OCI-LY1 (cell line): ENCODE measurements at regions not wholly inside any gene's neighbourhood (a gene's known extent, or its start where the extent isn't known, plus 50 kb on each side); places are given as distances from the start of the nearest gene placed in this dataset.

Experiments used
- H2AFZ ChIP-seq: fragments of 200-600 bp; sonication (generic), shearing (Covaris generic); 2 replicates; pipeline ENCODE4 v1.6.0; 2014; ENCODE audit warnings: antibody characterized with exemption, mild to moderate bottlenecking, low read length
- H3F3A ChIP-seq: fragments of 200-600 bp; sonication (generic), shearing (Covaris generic); 2 replicates; pipeline ENCODE4 v1.6.0; 2014; ENCODE audit warnings: mild to moderate bottlenecking, antibody characterized with exemption, low read length, moderate library complexity; ENCODE audit not compliant: insufficient read depth
- H3K27ac ChIP-seq: fragments of 200-600 bp; sonication (generic); 2 replicates; pipeline ENCODE4 v1.5.1; 2014; ENCODE audit warnings: low read length, mixed run types, mild to moderate bottlenecking, low read depth; ENCODE audit not compliant: poor library complexity, severe bottlenecking
- H3K27me3 ChIP-seq: fragments of 200-600 bp; sonication (generic); 2 replicates; pipeline ENCODE4 v1.6.0; 2014; ENCODE audit warnings: antibody characterized with exemption, mild to moderate bottlenecking, low read length, moderate library complexity; ENCODE audit not compliant: insufficient read depth
- H3K36me3 ChIP-seq: fragments of 200-600 bp; sonication (generic); 2 replicates; pipeline ENCODE4 v1.6.1; 2014; ENCODE audit warnings: mild to moderate bottlenecking, antibody characterized with exemption, low read length, moderate library complexity, mixed read lengths; ENCODE audit not compliant: insufficient read depth
- H3K4me1 ChIP-seq: fragments of 200-600 bp; sonication (generic); 2 replicates; pipeline ENCODE4 v1.5.1; 2014; ENCODE audit warnings: mild to moderate bottlenecking, low read length, moderate library complexity; ENCODE audit not compliant: insufficient read depth, severe bottlenecking
- H3K4me2 ChIP-seq: fragments of 200-600 bp; sonication (generic), shearing (Covaris generic); 2 replicates; pipeline ENCODE4 v1.6.1; 2014; ENCODE audit warnings: low read length
- H3K4me3 ChIP-seq: fragments of 200-600 bp; sonication (generic); 2 replicates; pipeline ENCODE4 v1.5.1; 2014; ENCODE audit warnings: low read length, low read depth, mild to moderate bottlenecking, mixed read lengths; ENCODE audit not compliant: poor library complexity, severe bottlenecking
- H3K79me2 ChIP-seq: fragments of 200-600 bp; shearing (Covaris generic); 2 replicates; pipeline ENCODE4 v1.6.1; 2016; ENCODE audit warnings: mixed run types, low read length, mixed read lengths; ENCODE audit not compliant: insufficient read depth
- H3K9ac ChIP-seq: fragments of 200-600 bp; sonication (generic), shearing (Covaris generic); 2 replicates; pipeline ENCODE4 v1.6.1; 2014; ENCODE audit warnings: mild to moderate bottlenecking, low read length, mixed read lengths
- H3K9me2 ChIP-seq: fragments of 200-600 bp; sonication (generic), shearing (Covaris generic); 2 replicates; pipeline ENCODE4 v1.6.1; 2014; ENCODE audit warnings: low read depth, mild to moderate bottlenecking, low read length, mixed read lengths
- H3K9me3 ChIP-seq: fragments of 200-600 bp; shearing (Covaris generic); 2 replicates; pipeline ENCODE4 v1.6.1; 2014; ENCODE audit warnings: low read length, mixed read lengths
- H4K20me1 ChIP-seq: fragments of 200-600 bp; sonication (generic), shearing (Covaris generic); 2 replicates; pipeline ENCODE4 v1.6.0; 2016; ENCODE audit warnings: mild to moderate bottlenecking, low read length; ENCODE audit not compliant: insufficient read depth
- CTCF ChIP-seq: fragments of 200-600 bp; sonication (generic), shearing (Covaris generic); IDR thresholded peaks from 2 replicates; pipeline ENCODE4 v1.5.1; 2017; ENCODE audit warnings: mild to moderate bottlenecking, antibody characterized with exemption, low read length, moderate library complexity, mixed read lengths
- EZH2 ChIP-seq: fragments of 200-600 bp; sonication (generic), shearing (Covaris generic); IDR thresholded peaks from 2 replicates; pipeline ENCODE4 v1.8.0; 2017; ENCODE audit warnings: borderline replicate concordance, mixed run types, mild to moderate bottlenecking, antibody characterized with exemption, low read length, moderate library complexity, mixed read lengths

- H4K20me1 ChIP-seq = no peaks in the 10 kb centered on the region
- H3K27me3 ChIP-seq = no peaks in the 10 kb centered on the region
- no peaks in the 10 kb centered on the region for H3K9me3 ChIP-seq
- H3K27ac ChIP-seq = no peak overlapping the region
- no peak for TF ChIP-seq EZH2
- TF ChIP-seq CTCF = no peak
- no peaks in the 10 kb centered on the region for H3K4me1 ChIP-seq
- no peaks in the 10 kb centered on the region for H3K79me2 ChIP-seq
- H2AFZ ChIP-seq = no peak overlapping the region
- H3K4me3 ChIP-seq = no peak overlapping the region
- H3K9ac ChIP-seq = no peak overlapping the region
- no peaks in the 10 kb centered on the region for H3K9me2 ChIP-seq
- H3K4me2 ChIP-seq = no peak overlapping the region
- H3F3A ChIP-seq = no peaks in the 10 kb centered on the region
- no peaks in the 10 kb centered on the region for H3K36me3 ChIP-seq
Observed at GRCh38 chr11:21806508-21806907, 386.4 kb upstream of the ANO5 start.

GRCh38 chr11:21806947-21807346 is 385.9 kb upstream of the ANO5 start:
- Histone ChIP-seq H3K4me1 (no peaks in the 10 kb centered on the region), H3K27me3 (no peaks in the 10 kb centered on the region), H2AFZ (no peak overlapping the region), H3K9ac (no peak overlapping the region), H3K4me2 (no peak overlapping the region), H3K4me3 (no peak overlapping the region), H3K27ac (no peak overlapping the region), H3K9me3 (no peaks in the 10 kb centered on the region), H3F3A (no peaks in the 10 kb centered on the region), H3K36me3 (no peaks in the 10 kb centered on the region), H4K20me1 (no peaks in the 10 kb centered on the region), H3K9me2 (no peaks in the 10 kb centered on the region), H3K79me2 (no peaks in the 10 kb centered on the region)
- TF ChIP-seq EZH2 = no peak
- TF ChIP-seq CTCF = no peak

- H2AFZ ChIP-seq = no peak overlapping the region
- H4K20me1 ChIP-seq = no peaks in the 10 kb centered on the region
- no peak overlapping the region for H3K9ac ChIP-seq
- no peaks in the 10 kb centered on the region for H3K4me1 ChIP-seq
- TF ChIP-seq CTCF (no peak), EZH2 (no peak)
- H3K9me2 ChIP-seq = no peaks in the 10 kb centered on the region
- no peaks in the 10 kb centered on the region for H3K36me3 ChIP-seq
- H3K4me3 ChIP-seq = no peak overlapping the region
- no peaks in the 10 kb centered on the region for H3K79me2 ChIP-seq
- H3K4me2 ChIP-seq = no peak overlapping the region
- no peaks in the 10 kb centered on the region for H3K27me3 ChIP-seq
- H3F3A ChIP-seq = no peaks in the 10 kb centered on the region
- no peak overlapping the region for H3K27ac ChIP-seq
- no peaks in the 10 kb centered on the region for H3K9me3 ChIP-seq
Observed at GRCh38 chr11:21807350-21807749, 385.5 kb upstream of the ANO5 start.
